Lower leg skin (tissue), 3 donors: ENCODE measurements at regions not wholly inside any gene's neighbourhood (a gene's known extent, or its start where the extent isn't known, plus 50 kb on each side); places are given as distances from the start of the nearest gene placed in this dataset.

Experiments
- CTCF ChIP-seq, 3 donors: fragments of 450-650 bp; IDR thresholded peaks; one replicate each; pipeline ENCODE4 v1.5.1; 2016; ENCODE audit warnings: antibody characterized with exemption in 3 of 3, mild to moderate bottlenecking in 3 of 3, moderate library complexity in 2 of 3
- POLR2A ChIP-seq, 2 donors: fragments of 450-650 bp; IDR thresholded peaks; one replicate each; pipeline ENCODE4 v1.6.1; 2016 to 2017; ENCODE audit warnings: antibody characterized with exemption in 2 of 2, mild to moderate bottlenecking in 1 of 2, moderate library complexity in 1 of 2

GRCh38 chr14:61119006-61119405 lies 138.0 kb downstream of the SLC38A6 start:
- TF ChIP-seq CTCF (IDR thresholded peaks at IDR 0.05): no peak
- no peak for TF ChIP-seq POLR2A (IDR thresholded peaks at IDR 0.05)
